C4-2B (cell line): ENCODE measurements at regions not wholly inside any gene's neighbourhood (a gene's known extent, or its start where the extent isn't known, plus 50 kb on each side); places are given as distances from the start of the nearest gene placed in this dataset.

Experiments used
- H3K27ac ChIP-seq: fragments of 450-650 bp; 2 replicates; pipeline ENCODE4 v1.5.1; 2017
- ZFX ChIP-seq: fragments of 450-650 bp; IDR thresholded peaks from 2 replicates; pipeline ENCODE4 v1.6.1; 2017
- TF ChIP-seq, protein P1 (sequence below): fragments of 450-650 bp; conservative IDR thresholded peaks from 2 replicates; pipeline ENCODE4 v1.5.1; 2017; ENCODE audit warnings: mild to moderate bottlenecking

DNA sequence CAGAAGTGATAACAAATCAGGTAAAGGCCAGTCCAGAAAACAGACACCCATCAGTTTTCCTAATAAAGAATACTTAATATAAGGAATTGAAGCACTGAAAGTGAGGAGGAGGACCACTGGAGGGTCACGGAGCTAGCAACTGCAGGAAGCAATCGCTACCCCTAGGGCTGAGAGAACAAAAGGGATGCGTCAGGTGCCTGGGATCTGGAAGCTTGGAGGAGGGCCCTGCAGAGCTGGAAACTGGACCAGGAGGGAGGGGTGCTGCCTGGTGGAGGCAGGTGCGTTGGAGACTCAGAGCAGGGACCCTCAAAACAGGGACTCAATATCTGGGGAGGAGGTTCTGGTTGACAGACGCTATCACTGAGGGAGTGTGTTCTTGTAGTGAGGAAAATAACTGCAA is 308.1 kb upstream of the RASGRP1 start:
- TF ChIP-seq, protein P1, sequence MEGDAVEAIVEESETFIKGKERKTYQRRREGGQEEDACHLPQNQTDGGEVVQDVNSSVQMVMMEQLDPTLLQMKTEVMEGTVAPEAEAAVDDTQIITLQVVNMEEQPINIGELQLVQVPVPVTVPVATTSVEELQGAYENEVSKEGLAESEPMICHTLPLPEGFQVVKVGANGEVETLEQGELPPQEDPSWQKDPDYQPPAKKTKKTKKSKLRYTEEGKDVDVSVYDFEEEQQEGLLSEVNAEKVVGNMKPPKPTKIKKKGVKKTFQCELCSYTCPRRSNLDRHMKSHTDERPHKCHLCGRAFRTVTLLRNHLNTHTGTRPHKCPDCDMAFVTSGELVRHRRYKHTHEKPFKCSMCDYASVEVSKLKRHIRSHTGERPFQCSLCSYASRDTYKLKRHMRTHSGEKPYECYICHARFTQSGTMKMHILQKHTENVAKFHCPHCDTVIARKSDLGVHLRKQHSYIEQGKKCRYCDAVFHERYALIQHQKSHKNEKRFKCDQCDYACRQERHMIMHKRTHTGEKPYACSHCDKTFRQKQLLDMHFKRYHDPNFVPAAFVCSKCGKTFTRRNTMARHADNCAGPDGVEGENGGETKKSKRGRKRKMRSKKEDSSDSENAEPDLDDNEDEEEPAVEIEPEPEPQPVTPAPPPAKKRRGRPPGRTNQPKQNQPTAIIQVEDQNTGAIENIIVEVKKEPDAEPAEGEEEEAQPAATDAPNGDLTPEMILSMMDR = no peak
- TF ChIP-seq ZFX = no peak
- H3K27ac ChIP-seq = peak overlapping the region; percentile 51

DNA sequence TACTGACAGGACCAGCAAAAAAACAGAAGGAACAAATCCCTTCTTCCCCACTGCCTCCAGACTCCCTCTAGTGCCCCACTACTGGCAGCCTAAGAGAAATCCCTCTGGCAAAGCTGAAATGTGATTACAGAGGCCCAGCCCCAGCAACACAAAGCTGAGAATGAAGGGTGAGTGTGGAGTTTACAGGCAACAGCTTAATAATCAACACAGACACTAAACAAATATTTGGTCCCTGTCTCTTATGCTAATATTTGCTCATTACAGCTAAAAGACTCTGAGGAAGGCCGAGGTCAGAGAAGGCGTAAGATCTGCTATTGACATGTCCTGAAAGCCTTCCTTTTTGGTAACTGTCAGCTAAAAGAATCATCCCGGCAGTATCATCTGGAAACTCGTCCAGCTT is 308.5 kb upstream of the RASGRP1 start:
- TF ChIP-seq, protein P1 = peak; percentile 40
- TF ChIP-seq ZFX = no peak
- H3K27ac ChIP-seq = peak overlapping the region; percentile 51

DNA sequence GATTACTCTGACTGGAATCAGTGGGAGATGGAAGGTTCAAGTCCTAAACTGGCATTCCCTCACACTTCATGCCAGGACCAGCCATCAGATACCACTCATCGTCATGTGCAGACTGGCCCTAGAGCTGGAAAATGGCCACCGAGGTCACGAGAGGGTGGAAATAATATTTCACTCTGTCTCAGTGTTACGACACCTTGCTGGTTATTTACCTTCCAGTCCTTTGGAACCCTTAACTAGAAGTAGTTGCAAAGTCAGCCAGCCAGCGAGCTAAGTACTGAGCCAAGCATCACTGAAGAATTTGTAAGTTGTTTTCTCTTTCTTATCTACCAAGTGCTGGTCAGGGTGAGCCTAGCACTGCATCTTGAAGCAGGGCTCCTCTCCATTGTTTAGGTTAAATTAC is 309.9 kb upstream of the RASGRP1 start:
- TF ChIP-seq ZFX = no peak
- H3K27ac ChIP-seq = peak overlapping the region; percentile 39; the same call in 1 of the 2 replicates

DNA sequence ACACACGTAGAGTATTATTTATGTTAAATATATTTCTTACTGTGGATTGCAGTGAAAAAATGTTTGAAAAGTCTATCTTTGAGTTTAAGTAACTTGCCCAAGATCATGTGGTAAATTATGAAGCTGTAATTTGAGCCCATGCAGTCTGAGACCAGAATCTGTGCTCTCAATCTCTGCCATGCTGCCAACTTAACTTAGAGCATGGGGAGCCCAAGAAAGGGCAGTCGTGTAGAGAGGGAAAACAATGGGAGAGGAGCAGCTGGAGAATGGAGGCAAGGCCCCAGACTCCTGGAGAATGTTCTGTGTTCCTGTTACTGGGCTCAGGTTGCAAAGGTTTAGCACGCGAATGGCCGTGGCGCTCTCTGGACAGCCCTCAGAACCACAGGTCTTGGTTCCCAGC is 311.6 kb upstream of the RASGRP1 start:
- TF ChIP-seq, protein P1 = no peak
- no peak for TF ChIP-seq ZFX
- peak overlapping the region; percentile 57 for H3K27ac ChIP-seq

DNA sequence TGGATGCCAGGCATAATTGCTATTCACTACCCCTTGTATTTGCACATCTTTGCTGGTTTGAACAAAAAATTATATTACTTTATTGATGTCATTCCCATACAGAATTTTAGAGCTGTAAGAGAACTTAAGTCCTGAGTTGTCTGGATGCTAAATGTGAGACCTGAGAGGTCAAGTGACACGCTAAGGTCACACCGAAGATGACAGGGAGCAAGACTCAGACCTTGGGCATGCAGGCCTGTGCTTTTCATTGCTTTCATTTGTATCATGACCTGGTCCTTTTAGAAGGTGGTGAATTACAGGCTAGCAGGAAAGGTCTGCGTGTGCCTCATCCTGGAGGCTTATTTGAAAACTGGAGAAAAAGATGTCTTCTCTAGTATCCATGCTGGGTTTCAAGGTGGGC is 312.0 kb upstream of the RASGRP1 start:
- TF ChIP-seq, protein P1 = no peak
- TF ChIP-seq ZFX = no peak
- H3K27ac ChIP-seq = peak overlapping the region; percentile 57

DNA sequence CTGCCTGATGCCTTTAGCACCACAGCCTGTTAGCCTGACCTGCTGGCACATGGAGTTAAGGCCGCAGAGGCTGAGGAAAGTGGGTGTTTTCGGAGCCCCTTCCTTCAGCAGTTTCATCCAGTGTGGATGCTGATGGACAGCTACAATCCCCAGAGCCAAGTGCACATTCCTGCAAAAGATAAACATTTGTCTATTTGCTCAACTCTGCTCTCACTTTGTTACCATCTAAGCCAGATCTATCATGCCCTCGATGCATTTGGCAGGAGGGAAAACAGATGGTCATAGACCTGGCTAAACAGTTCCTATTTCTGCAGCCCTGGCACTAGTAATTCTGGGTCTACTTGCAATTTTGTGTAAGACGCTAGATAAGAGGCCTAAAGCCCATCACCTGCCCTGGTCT is 312.9 kb upstream of the RASGRP1 start:
- TF ChIP-seq, protein P1 = no peak
- TF ChIP-seq ZFX = no peak
- H3K27ac ChIP-seq = peak overlapping the region; percentile 57

DNA sequence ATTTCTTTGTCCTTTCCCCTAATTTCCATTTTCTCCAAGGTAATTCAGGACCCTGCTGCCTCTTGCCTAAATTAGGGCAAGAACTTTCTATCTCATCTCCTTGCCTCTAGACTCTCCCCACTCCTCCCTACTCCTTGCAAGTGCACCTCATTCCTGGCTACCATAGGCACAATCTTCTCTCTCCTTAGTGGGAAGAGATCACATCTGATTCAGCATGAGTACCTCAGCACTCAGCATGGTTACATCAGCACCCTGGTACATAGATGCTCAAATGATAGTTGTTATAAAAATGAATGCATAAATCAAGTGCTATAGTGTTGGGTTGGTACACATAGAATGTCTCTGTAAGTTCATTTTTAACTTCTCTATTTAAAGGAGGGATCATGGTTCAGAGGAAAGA is 313.4 kb upstream of the RASGRP1 start:
- peak overlapping the region; percentile 57; the same call in 1 of the 2 replicates for H3K27ac ChIP-seq
- TF ChIP-seq, protein P1 = no peak
- TF ChIP-seq ZFX = no peak

DNA sequence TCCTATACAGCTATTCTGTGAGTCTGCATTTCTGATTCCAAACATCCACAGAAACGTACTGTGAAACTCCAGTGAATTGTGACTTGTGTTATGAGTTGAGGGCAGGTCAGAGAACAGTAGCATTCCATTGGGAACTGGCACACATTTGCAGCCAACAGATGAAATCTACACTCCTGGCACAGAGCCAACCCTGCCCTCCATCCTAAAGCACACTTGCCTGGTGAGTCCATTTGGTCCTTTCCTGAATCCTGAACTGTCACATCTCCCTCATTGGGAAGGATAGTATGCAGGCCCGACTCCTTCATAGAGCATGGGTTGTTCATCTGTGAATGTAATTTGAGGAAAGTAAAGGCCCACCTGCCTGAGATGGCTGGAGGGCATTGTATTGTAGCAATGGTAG is 314.3 kb upstream of the RASGRP1 start:
- no peak for TF ChIP-seq ZFX
- TF ChIP-seq, protein P1 = no peak
- H3K27ac ChIP-seq = peak overlapping the region; percentile 19; the same call in 1 of the 2 replicates
